NOMO-1 (cell line): ENCODE measurements at regions not wholly inside any gene's neighbourhood (a gene's known extent, or its start where the extent isn't known, plus 50 kb on each side); places are given as distances from the start of the nearest gene placed in this dataset.
"Not testable (repeated sequence)": the region's sequence is repeated elsewhere in the genome, so short reads cannot be mapped to it uniquely, and the experiment has no call there.

ENCODE experiments used
- DNase-seq, 2 experiments: peaks; one replicate each; lab custom pipeline; 2025; ENCODE audit not compliant: unreplicated experiment in 2 of 2; lab: John Stamatoyannopoulos, UW

GRCh38 chr11:23797624-23798419, 699.0 kb upstream of the LUZP2 start:
- DNase-seq, result no peak

DNA sequence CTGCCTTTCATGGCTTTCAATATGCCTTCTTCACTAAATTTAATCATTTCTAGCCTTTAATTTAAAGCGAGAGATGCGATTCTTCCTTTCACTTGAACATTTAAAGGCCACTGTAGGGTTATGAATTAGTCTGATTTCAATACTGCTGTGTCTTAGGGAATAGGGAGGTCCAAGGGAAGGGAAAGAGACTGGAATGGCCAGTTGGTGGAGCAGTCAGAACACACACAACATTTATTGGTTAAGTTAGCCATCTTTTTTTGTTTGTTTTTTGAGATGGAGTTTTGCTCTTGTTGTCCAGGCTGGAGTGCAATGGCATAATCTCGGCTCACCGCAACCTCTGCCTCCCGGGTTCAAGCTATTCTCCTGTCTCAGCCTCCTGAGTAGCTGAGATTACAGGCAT, 662.5 kb upstream of the LUZP2 start:
- not testable (repeated sequence) for DNase-seq

DNA sequence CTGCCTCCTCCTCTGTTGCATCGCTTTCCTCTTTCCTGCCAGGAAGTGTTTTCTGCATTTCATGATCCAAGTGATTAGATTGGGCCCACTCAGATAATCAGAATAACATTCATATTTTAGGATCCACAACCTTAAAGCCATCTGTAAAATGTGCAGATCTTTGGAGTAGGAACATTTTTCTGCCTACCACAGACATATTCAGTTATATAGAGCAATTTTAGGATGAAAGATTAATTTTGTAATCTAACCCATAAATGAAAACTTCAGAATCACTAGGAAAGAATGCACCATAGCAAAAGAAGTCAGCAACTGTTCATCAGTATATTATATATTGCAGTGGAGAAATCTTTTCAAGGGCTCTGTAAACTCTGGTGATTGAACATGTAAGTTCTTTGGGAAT, 659.9 kb upstream of the LUZP2 start:
- DNase-seq, result no peak

DNA sequence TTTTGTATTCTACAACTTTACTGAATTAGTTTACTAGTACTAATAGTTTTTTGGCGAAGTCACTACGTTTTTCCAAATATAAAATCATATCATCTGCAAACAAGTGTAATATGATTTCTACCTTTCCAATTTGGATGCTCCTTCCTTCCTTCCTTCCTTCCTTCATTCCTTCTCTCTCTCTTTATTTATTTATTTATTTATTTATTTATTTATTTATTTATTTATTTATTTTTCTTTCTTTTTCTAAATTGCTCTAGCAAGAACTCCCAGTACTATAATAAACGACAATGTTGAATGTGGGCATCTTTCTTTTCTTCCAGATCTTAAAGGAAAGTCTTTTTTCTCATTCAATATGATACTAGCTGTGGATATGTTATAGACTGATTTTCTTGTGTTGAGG, 656.0 kb upstream of the LUZP2 start:
- DNase-seq, result no peak

DNA sequence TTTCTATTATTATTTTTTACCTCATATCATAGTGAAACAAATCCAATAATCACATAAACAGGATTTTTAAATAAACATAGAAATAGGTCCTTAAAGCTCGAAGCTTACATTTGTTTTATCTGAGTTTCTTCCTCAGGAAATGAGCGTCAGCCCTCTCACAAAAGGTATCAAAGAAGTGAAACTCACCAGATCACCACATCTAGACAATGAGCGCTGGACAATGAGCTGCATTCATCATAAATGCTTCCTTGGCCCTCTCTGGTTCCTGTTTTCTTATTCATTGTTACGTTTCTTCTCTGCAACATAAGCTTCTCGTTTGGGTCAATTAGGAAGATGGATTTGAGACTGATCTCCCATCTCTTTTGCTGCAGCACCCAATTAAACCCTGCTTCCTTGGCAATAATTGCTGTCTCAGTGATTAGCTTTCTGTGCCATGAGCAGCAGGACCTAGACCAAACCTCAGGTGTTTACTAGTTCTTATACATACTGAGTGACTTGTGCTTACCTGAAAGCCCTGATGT, 649.9 kb upstream of the LUZP2 start:
- DNase-seq, result no peak

DNA sequence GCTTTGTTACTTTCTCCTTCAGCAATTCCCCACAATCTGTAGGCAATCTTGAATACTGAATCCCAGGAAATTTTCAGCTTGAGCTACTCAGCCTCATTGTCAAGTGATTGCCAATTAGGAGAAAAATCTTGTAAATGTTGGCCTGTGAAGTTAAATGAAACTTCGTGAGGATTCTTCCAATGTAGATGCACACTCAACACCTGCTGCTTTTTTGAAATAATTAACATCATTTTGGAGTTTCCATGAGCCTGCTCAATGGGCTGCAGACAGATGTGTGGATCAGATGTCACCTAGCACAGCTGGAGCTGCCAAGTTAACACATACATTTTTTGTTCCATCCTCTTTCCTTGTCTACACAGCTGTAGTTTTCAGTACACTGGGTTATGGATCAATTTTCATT, 645.6 kb upstream of the LUZP2 start:
- no peak for DNase-seq

DNA sequence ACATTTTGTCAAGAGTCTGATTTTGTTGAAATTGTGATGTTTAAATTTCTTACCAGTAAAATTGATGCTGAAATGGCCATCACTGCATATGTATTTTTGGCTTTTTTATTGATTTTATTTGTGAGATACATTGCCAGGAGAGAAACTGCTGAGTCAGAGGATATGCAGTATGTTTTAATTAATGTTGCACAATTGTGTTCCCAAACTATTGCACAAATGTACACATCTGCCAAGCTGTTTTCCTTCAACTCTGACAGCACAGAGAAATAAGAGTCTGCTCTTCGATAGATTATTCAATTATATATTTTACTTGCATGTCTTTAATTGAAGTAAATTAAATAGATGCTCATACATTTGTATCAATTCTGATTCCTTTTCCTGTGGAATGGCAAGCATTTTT, 640.2 kb upstream of the LUZP2 start:
- DNase-seq, result no peak

DNA sequence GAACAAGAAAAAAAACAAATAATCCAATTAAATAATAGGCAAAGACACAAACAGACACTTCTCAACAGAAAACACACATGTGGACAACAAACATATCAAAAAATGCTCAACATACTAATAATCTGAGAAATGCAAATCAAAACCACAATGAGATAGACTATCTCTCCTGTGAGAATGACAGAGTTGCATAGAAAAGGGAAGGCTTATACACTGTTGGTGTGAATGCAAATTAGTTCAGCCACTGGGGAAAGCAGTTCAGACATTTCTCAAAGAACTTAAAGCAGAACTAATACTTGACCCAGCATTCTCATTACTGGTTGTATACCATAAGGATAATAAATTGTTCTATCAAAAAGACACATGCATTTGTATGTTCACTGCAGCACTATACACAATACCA, 637.8 kb upstream of the LUZP2 start:
- no peak for DNase-seq

GRCh38 chr11:23861615-23862014, 635.2 kb upstream of the LUZP2 start:
- no peak for DNase-seq

GRCh38 chr11:23865341-23865975, 631.4 kb upstream of the LUZP2 start:
- DNase-seq, result no peak

- DNase-seq, result no peak
These were observed 630.2 kb upstream of the LUZP2 start for GRCh38 chr11:23866641-23867040.

DNA sequence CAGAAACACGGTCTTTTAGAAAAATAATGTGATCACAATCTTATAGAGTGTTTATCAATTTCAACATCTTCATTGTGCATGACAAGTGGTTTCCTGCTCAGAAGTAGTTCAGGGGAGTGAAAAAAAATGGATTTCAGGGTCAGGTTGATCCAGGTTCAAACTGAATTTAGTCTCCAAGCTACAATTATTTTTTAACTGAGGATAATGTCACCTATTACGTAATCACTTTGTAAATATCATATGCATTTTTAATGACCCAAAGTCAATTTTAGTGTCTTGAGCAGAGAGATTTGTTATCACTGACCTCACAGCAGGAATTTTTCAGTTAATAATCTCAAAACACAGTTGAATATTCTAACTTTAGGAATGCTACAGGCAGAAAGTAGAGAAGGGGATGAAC, 627.2 kb upstream of the LUZP2 start:
- no peak for DNase-seq

DNA sequence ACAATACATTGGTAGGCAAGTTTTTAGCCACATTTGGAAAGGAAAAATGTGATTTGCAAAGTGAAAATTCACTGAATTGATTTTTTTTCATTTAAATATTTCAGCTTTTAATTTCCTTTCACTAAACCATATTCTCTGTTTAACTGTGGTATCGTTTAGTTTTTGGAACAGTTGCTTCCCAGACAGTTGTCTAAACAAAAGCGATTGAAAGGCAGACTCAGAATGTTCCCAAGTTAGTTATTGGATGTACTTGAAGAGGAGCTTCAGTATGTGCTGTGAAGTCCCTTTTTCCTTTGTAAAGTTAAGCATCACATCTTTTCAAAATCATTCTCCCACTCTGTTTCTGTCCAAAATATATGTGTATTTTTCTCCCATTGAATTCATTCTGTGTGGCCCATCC, 623.4 kb upstream of the LUZP2 start:
- DNase-seq, result no peak

GRCh38 chr11:23875176-23875850, 621.5 kb upstream of the LUZP2 start:
- DNase-seq, result no peak

- not testable (repeated sequence) for DNase-seq
These were observed 613.3 kb upstream of the LUZP2 start for GRCh38 chr11:23883426-23884048.

- DNase-seq, result no peak
These were observed 612.5 kb upstream of the LUZP2 start for GRCh38 chr11:23884341-23884740.

- DNase-seq, result no peak
These were observed 611.1 kb upstream of the LUZP2 start for GRCh38 chr11:23885801-23886200.

- DNase-seq, result not testable (repeated sequence)
These were observed 609.7 kb upstream of the LUZP2 start for GRCh38 chr11:23887122-23887521.

DNA sequence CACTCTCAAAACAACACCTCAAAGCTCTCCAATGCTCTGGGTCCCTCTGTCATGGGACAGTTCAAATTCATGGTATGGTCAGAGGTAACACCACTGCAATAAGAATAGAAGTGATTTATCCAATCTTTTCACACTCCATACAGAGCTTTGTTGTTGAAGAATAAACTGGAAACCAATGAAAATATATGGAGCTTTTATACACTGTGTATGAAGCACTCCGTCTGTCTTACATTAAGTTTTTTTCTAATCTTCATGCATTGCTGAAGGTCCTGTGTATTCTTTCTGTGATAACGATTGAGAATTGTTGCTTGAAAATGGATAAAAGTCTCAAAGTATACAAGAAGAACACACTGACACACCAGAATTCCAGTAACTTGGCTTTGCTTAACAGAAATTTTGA, 603.7 kb upstream of the LUZP2 start:
- no peak for DNase-seq

GRCh38 chr11:23897453-23898286, 599.2 kb upstream of the LUZP2 start:
- DNase-seq, result no peak
